Fibroblast of the conjunctiva (primary cell): ENCODE measurements at regions not wholly inside any gene's neighbourhood (a gene's known extent, or its start where the extent isn't known, plus 50 kb on each side); places are given as distances from the start of the nearest gene placed in this dataset.
"Not testable (repeated sequence)": the region's sequence is repeated elsewhere in the genome, so short reads cannot be mapped to it uniquely, and the experiment has no call there.

ENCODE experiments used
- DNase-seq: peaks from one replicate; pipeline ENCODE4 v3.0.0-alpha.2; 2010; ENCODE audit warnings: low read depth

GRCh38 chr12:74391283-74391682 lies 146.4 kb upstream of the ATXN7L3B start:
- DNase-seq: no peak

- no peak for DNase-seq
These were observed 144.4 kb upstream of the ATXN7L3B start for GRCh38 chr12:74393272-74393671.

GRCh38 chr12:74394647-74395046 lies 143.0 kb upstream of the ATXN7L3B start:
- DNase-seq: no peak

GRCh38 chr12:74401035-74401434 lies 136.6 kb upstream of the ATXN7L3B start:
- DNase-seq: no peak

GRCh38 chr12:74401966-74402365 lies 135.7 kb upstream of the ATXN7L3B start:
- no peak for DNase-seq

GRCh38 chr12:74403221-74403470 lies 134.5 kb upstream of the ATXN7L3B start:
- not testable (repeated sequence) for DNase-seq

GRCh38 chr12:74408601-74409166 lies 129.0 kb upstream of the ATXN7L3B start:
- DNase-seq: no peak

- no peak for DNase-seq
These were observed 124.9 kb upstream of the ATXN7L3B start for GRCh38 chr12:74412606-74413230.

GRCh38 chr12:74415633-74416032 lies 122.0 kb upstream of the ATXN7L3B start:
- peak; percentile 4 for DNase-seq

GRCh38 chr12:74418573-74418972 lies 119.1 kb upstream of the ATXN7L3B start:
- DNase-seq: no peak

GRCh38 chr12:74424778-74425177 lies 112.9 kb upstream of the ATXN7L3B start:
- no peak for DNase-seq

GRCh38 chr12:74426091-74426490 lies 111.5 kb upstream of the ATXN7L3B start:
- DNase-seq: no peak

GRCh38 chr12:74429535-74429934 lies 108.1 kb upstream of the ATXN7L3B start:
- DNase-seq: no peak

GRCh38 chr12:74431801-74432200 lies 105.8 kb upstream of the ATXN7L3B start:
- no peak for DNase-seq

- DNase-seq: no peak
These were observed 97.2 kb upstream of the ATXN7L3B start for GRCh38 chr12:74440469-74440868.

GRCh38 chr12:74441872-74442271 lies 95.8 kb upstream of the ATXN7L3B start:
- no peak for DNase-seq

GRCh38 chr12:74446466-74446865 lies 91.2 kb upstream of the ATXN7L3B start:
- DNase-seq: no peak

GRCh38 chr12:74449872-74450271 lies 87.8 kb upstream of the ATXN7L3B start:
- DNase-seq: no peak

- DNase-seq: no peak
These were observed 83.5 kb upstream of the ATXN7L3B start for GRCh38 chr12:74454109-74454508.

- no peak for DNase-seq
These were observed 82.2 kb upstream of the ATXN7L3B start for GRCh38 chr12:74455429-74455828.

- DNase-seq: no peak
These were observed 81.2 kb upstream of the ATXN7L3B start for GRCh38 chr12:74456431-74456830.

- DNase-seq: no peak
These were observed 69.2 kb upstream of the ATXN7L3B start for GRCh38 chr12:74468401-74468800.

- DNase-seq: no peak
These were observed 61.4 kb upstream of the ATXN7L3B start for GRCh38 chr12:74476234-74476633.

GRCh38 chr12:74481078-74481477 lies 56.6 kb upstream of the ATXN7L3B start:
- DNase-seq: no peak

- no peak for DNase-seq
These were observed 55.5 kb upstream of the ATXN7L3B start for GRCh38 chr12:74482115-74482514.
